ENCODE measurements at regions not wholly inside any gene's neighbourhood (a gene's known extent, or its start where the extent isn't known, plus 50 kb on each side); places are given as distances from the start of the nearest gene placed in this dataset.

GRCh38 chr21:32065654-32066053, 192.8 kb downstream of the HUNK start:
- H3K4me3 ChIP-seq (ENCODE audit: control insufficient read depth, low read depth, low read length): no peak overlapping the region
- TF ChIP-seq CTCF (conservative IDR thresholded peaks at IDR 0.05; ENCODE audit: control insufficient read depth, insufficient read depth, low read depth, low read length): no peak
- DNase-seq (ENCODE audit: low read depth): no peak

- peak; percentile 3 for DNase-seq (ENCODE audit: low read depth)
- H3K4me3 ChIP-seq (ENCODE audit: control insufficient read depth, low read depth, low read length): no peak overlapping the region
- no peak for TF ChIP-seq CTCF (conservative IDR thresholded peaks at IDR 0.05; ENCODE audit: control insufficient read depth, insufficient read depth, low read depth, low read length)
Measured at GRCh38 chr21:32064281-32064910, 191.6 kb downstream of the HUNK start.

- H3K4me3 ChIP-seq (ENCODE audit: control insufficient read depth, low read depth, low read length): no peak overlapping the region
- TF ChIP-seq CTCF (conservative IDR thresholded peaks at IDR 0.05; ENCODE audit: control insufficient read depth, insufficient read depth, low read depth, low read length): no peak
- no peak for DNase-seq (ENCODE audit: low read depth)
Measured at GRCh38 chr21:32062591-32063227, 189.9 kb downstream of the HUNK start.

GRCh38 chr21:32061729-32062128, 188.9 kb downstream of the HUNK start:
- TF ChIP-seq CTCF (conservative IDR thresholded peaks at IDR 0.05; ENCODE audit: control insufficient read depth, insufficient read depth, low read depth, low read length): no peak
- no peak overlapping the region for H3K4me3 ChIP-seq (ENCODE audit: control insufficient read depth, low read depth, low read length)
- DNase-seq (ENCODE audit: low read depth): no peak

- no peak for DNase-seq (ENCODE audit: low read depth)
- H3K4me3 ChIP-seq (ENCODE audit: control insufficient read depth, low read depth, low read length): no peak overlapping the region
- TF ChIP-seq CTCF (conservative IDR thresholded peaks at IDR 0.05; ENCODE audit: control insufficient read depth, insufficient read depth, low read depth, low read length): no peak
Measured at GRCh38 chr21:32056791-32057190, 184.0 kb downstream of the HUNK start.

- no peak for TF ChIP-seq CTCF (conservative IDR thresholded peaks at IDR 0.05; ENCODE audit: control insufficient read depth, insufficient read depth, low read depth, low read length)
- DNase-seq (ENCODE audit: low read depth): no peak
- no peak overlapping the region for H3K4me3 ChIP-seq (ENCODE audit: control insufficient read depth, low read depth, low read length)
Measured at GRCh38 chr21:32055305-32055704, 182.5 kb downstream of the HUNK start.

Measured in fibroblast of mammary gland (primary cell).